Retinal pigment epithelial cell (primary cell): ENCODE measurements at regions not wholly inside any gene's neighbourhood (a gene's known extent, or its start where the extent isn't known, plus 50 kb on each side); places are given as distances from the start of the nearest gene placed in this dataset.

Experiments
- DNase-seq: peaks from one replicate; pipeline ENCODE4 v3.0.0-alpha.2; 2010; ENCODE audit warnings: low read depth
- H3K4me3 ChIP-seq: 2 replicates; pipeline ENCODE4 v1.5.1; 2011; ENCODE audit warnings: mild to moderate bottlenecking, low read length, control low read depth, moderate library complexity
- CTCF ChIP-seq: conservative IDR thresholded peaks from 2 replicates; pipeline ENCODE4 v1.5.1; 2011; ENCODE audit warnings: low read depth, low read length, control low read depth, inconsistent platforms

GRCh38 chr16:76612497-76612896 lies 335.3 kb downstream of the CNTNAP4 start:
- no peak overlapping the region for H3K4me3 ChIP-seq
- no peak for TF ChIP-seq CTCF
- DNase-seq: no peak

DNA sequence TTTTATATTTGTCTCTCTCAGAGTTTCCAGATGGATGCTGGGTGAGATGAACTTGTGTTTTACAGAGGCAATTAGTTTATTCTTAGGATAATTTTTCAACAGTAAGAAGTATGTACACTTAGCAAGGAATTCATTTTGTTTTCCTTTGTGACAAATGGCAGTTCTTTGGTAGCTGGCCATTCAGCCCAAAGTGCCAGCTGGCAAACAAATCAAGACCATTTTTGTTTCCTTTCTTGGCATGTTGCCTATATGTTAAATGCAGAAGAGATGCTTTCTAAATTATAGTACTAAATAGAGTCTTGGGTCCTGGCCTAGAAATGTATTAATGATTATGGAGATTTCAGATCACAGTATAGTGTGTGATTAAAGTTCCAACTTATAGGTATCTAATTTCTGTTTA lies 337.1 kb downstream of the CNTNAP4 start:
- no peak overlapping the region for H3K4me3 ChIP-seq
- DNase-seq: no peak
- TF ChIP-seq CTCF: no peak

DNA sequence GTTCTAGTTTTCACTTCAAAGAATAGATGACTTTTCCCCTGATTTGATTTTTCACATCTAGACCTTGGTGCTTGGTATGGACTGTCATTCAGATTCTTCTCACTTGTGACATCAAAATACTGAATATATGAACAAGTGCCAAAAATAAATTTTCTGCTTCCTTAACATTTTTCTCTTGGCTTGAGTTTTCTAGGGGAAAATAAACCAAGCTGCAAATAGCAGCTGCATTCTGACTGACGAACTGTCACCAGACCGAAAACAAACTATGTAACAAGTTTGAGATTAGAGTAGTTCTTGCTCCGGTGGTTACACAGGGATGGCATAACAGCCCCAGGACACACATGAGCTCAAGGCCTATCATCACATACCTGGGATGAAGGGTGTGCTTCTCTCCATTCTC lies 345.7 kb downstream of the CNTNAP4 start:
- no peak for DNase-seq
- TF ChIP-seq CTCF: no peak
- H3K4me3 ChIP-seq: no peak overlapping the region

GRCh38 chr16:76634847-76635697 lies 357.9 kb downstream of the CNTNAP4 start:
- H3K4me3 ChIP-seq: no peak overlapping the region
- no peak for TF ChIP-seq CTCF
- DNase-seq: no peak

- no peak overlapping the region for H3K4me3 ChIP-seq
- DNase-seq: no peak
- no peak for TF ChIP-seq CTCF
These were observed 362.6 kb downstream of the CNTNAP4 start for GRCh38 chr16:76639685-76640289.

DNA sequence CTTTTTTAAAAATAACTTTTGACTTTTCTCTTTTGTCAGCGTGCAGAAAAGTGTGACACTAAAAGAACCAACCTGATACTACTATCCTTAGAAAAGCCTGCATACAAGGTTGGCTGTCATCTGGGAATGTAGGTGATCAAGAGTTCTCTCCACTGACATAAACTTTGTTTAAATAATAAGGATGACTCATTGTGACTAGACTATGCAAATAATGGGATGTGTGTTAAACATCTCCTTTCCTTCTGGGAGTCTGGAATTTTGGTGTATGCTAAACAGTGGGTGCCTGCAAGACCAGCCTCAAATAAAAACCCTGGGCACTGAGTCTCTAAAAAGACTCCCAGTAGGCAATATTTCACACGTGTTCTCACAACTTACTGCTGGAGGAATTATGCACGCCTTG lies 373.4 kb downstream of the CNTNAP4 start:
- DNase-seq: no peak
- TF ChIP-seq CTCF: no peak
- H3K4me3 ChIP-seq: no peak overlapping the region

DNA sequence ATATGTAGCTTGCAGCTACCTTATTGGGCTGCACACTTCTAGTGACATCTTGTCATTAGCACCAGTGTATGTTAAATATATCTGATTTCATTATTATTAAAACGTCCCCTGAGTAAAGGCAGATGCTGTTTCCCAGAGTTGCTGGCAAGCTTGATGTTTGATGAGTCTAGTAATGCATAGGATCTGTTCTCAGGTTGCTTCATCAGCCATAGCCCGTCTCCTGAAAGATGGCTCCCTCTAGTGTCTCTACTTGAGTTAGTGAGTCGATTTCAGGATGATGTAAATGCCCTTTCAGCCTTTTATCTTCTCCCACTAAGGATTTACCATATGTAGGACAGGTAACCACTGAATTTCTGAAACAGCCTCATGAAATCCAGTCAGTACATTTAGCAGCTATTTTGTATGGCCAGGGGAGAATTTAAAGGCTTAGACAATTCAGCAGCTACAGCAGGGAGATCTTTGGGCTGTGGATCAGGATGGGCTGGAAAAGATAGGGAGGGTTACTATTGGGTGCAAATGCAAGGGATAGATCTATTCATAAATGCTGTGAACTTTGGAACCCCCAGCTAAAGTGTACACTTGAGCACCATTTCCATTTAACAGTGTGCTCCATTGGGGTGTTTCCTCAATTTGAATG lies 376.3 kb downstream of the CNTNAP4 start:
- peak; percentile 63 for TF ChIP-seq CTCF
- no peak overlapping the region for H3K4me3 ChIP-seq
- peak; percentile 4 for DNase-seq
